Vagina (tissue), 2 donors: ENCODE measurements at regions not wholly inside any gene's neighbourhood (a gene's known extent, or its start where the extent isn't known, plus 50 kb on each side); places are given as distances from the start of the nearest gene placed in this dataset.

ENCODE experiments used
- DNase-seq, 2 donors: peaks; one replicate each; pipeline ENCODE4 v3.0.0-alpha.2; 2017; ENCODE audit errors: extremely low spot score in 2 of 2
- H3K27ac ChIP-seq: fragments of 200-600 bp; sonication (generic); one replicate; pipeline ENCODE4 v1.5.1; 2019
- H3K27me3 ChIP-seq: fragments of 200-600 bp; sonication (generic); one replicate; pipeline ENCODE4 v1.5.1; 2019
- H3K36me3 ChIP-seq, 2 donors: fragments of 200-600 bp; sonication (generic); one replicate each; pipeline ENCODE4 v1.5.1; 2017 to 2019
- H3K4me1 ChIP-seq: fragments of 200-600 bp; sonication (generic); one replicate; pipeline ENCODE4 v1.5.1; 2019
- H3K4me3 ChIP-seq, 2 donors: fragments of 200-600 bp; sonication (generic); 1 replicate in 1 of 2; 2 replicates in 1 of 2; pipeline ENCODE4 v1.5.1; 2016 to 2019
- H3K9me3 ChIP-seq: fragments of 200-600 bp; sonication (generic); one replicate; pipeline ENCODE4 v1.5.1; 2019
- POLR2A ChIP-seq, 2 donors: fragments of 450-650 bp; IDR thresholded peaks; one replicate each; pipeline ENCODE4 v1.6.1; 2017; ENCODE audit warnings: antibody characterized with exemption in 2 of 2, mild to moderate bottlenecking in 2 of 2, moderate library complexity in 2 of 2
- POLR2AphosphoS5 ChIP-seq, 2 donors: sonication (generic); formaldehyde crosslinking; IDR thresholded peaks; one replicate each; pipeline ENCODE4 v1.9.0; 2017; ENCODE audit warnings: antibody characterized with exemption in 2 of 2, mild to moderate bottlenecking in 2 of 2, low read depth in 1 of 2; ENCODE audit not compliant: insufficient read depth in 1 of 2
- intact Hi-C: fragments of 100-400 bp; cut with DNase I; formaldehyde crosslinking; loops from one replicate; pipeline ENCODE4 v1.15.1; 2023
- TF ChIP-seq, protein P1 (sequence below), 3 experiments: fragments of 450-650 bp in 2 of 3; fragments of 200-600 bp in 1 of 3; sonication (generic) in 1 of 3; IDR thresholded peaks; one replicate each; pipeline ENCODE4 v1.5.1; 2017 to 2019; ENCODE audit warnings: antibody characterized with exemption in 3 of 3, mild to moderate bottlenecking in 2 of 3, moderate library complexity in 2 of 3

DNA sequence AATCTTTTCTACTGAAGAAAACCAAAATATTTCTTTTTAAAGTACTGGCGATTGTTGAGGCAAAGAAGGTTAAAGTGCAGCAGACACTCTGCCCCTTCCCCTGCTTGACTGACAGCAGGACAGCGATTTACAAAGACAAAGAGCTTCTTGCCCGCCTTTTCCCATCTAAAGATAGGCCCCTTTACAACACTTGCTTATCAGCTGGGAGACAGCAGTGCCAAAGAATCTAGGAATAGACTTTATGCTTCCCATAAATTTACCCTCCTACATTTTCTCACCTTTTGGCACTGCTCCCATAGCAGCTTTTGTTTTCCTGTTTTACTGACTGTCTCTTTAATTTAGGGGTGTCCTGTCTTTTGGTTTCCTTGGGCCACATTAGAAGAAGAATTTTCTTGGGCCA lies 824.1 kb downstream of the CCSER2 start:
- TF ChIP-seq POLR2A (IDR thresholded peaks at IDR 0.05) (no peak), POLR2AphosphoS5 (IDR thresholded peaks at IDR 0.05; ENCODE audit: insufficient read depth in 1 of 2, low read depth in 1 of 2) (no peak)
- TF ChIP-seq, protein P1, sequence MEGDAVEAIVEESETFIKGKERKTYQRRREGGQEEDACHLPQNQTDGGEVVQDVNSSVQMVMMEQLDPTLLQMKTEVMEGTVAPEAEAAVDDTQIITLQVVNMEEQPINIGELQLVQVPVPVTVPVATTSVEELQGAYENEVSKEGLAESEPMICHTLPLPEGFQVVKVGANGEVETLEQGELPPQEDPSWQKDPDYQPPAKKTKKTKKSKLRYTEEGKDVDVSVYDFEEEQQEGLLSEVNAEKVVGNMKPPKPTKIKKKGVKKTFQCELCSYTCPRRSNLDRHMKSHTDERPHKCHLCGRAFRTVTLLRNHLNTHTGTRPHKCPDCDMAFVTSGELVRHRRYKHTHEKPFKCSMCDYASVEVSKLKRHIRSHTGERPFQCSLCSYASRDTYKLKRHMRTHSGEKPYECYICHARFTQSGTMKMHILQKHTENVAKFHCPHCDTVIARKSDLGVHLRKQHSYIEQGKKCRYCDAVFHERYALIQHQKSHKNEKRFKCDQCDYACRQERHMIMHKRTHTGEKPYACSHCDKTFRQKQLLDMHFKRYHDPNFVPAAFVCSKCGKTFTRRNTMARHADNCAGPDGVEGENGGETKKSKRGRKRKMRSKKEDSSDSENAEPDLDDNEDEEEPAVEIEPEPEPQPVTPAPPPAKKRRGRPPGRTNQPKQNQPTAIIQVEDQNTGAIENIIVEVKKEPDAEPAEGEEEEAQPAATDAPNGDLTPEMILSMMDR (IDR thresholded peaks at IDR 0.05): no peak
- no peaks in the 10 kb centered on the region for H3K36me3 ChIP-seq
- H3K9me3 ChIP-seq: no peaks in the 10 kb centered on the region
- H3K27ac ChIP-seq: no peak overlapping the region
- no peak overlapping the region for H3K4me3 ChIP-seq
- H3K27me3 ChIP-seq: no peaks in the 10 kb centered on the region
- intact Hi-C loops: no loop called here
- no peaks in the 10 kb centered on the region for H3K4me1 ChIP-seq
- DNase-seq: no peak

DNA sequence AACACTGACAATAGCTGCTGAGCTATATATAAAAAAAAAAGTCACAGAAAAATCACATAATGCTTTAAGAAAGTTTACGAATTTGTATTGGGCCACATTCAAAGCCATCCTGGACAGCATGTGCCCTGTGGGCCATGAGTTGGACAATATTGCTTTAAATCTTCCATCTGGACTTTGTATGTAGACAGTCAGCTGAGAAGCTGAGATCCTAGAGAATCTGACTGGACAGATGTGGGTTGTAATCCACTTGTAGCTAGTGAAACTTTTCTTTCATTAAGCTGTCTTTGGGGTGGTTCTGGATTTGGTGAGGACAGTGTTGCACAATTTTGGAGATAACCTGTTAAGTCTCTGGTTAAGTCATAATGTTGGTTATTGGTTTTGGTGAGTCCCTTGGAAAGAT lies 824.5 kb downstream of the CCSER2 start:
- H3K27me3 ChIP-seq: no peaks in the 10 kb centered on the region
- intact Hi-C loops: no loop called here
- no peak overlapping the region for H3K27ac ChIP-seq
- no peaks in the 10 kb centered on the region for H3K4me1 ChIP-seq
- H3K4me3 ChIP-seq: no peak overlapping the region
- TF ChIP-seq, protein P1 (IDR thresholded peaks at IDR 0.05): no peak
- no peak for TF ChIP-seq POLR2AphosphoS5 (IDR thresholded peaks at IDR 0.05; ENCODE audit: insufficient read depth in 1 of 2, low read depth in 1 of 2)
- no peak for TF ChIP-seq POLR2A (IDR thresholded peaks at IDR 0.05)
- DNase-seq: no peak
- no peaks in the 10 kb centered on the region for H3K9me3 ChIP-seq
- H3K36me3 ChIP-seq: no peaks in the 10 kb centered on the region

DNA sequence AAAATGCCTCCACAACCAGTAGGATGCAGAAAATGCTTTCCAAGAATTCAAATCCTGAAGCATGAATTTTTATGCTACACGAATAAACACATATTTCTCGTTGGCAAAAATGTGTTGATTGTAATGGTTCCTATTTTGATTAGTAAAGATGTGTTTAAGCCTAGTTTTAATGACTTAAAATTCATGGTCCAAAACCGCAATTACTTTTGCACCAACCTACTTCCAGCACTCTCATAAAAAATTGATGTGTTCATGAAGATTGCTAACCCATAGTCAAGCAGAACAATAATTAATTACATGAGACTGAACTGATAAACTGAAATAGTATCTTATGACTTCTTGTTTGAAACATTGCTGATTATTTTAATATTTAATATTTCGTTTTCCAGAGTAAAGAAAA lies 828.8 kb downstream of the CCSER2 start:
- no peaks in the 10 kb centered on the region for H3K9me3 ChIP-seq
- H3K4me1 ChIP-seq: no peaks in the 10 kb centered on the region
- no peak overlapping the region for H3K4me3 ChIP-seq
- intact Hi-C loops: no loop called here
- DNase-seq: no peak
- H3K36me3 ChIP-seq: no peaks in the 10 kb centered on the region
- no peak for TF ChIP-seq POLR2AphosphoS5 (IDR thresholded peaks at IDR 0.05; ENCODE audit: insufficient read depth in 1 of 2, low read depth in 1 of 2)
- TF ChIP-seq POLR2A (IDR thresholded peaks at IDR 0.05): no peak
- TF ChIP-seq, protein P1 (IDR thresholded peaks at IDR 0.05): no peak
- no peak overlapping the region for H3K27ac ChIP-seq
- no peaks in the 10 kb centered on the region for H3K27me3 ChIP-seq

DNA sequence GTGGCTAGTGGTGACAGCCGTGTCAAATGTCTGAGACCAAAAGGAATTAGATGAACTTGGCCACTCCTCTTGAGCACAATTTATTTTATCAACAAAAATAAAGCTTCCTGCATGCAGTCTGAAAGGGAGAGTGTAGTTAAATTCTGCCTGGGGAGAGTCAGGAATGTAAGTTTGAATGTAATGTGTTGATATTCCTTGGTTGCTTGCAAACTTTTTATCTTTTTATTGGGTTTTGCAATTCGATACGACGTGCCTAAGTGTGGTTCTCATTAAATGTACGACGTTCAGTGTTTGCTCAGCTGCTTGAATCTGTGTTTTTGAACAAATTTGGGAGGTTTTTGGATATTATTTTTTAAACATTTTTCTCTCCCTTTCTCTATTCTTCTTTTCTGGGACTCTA lies 839.9 kb downstream of the CCSER2 start:
- Histone ChIP-seq H3K27me3 (no peaks in the 10 kb centered on the region), H3K9me3 (no peaks in the 10 kb centered on the region), H3K27ac (no peak overlapping the region), H3K36me3 (no peaks in the 10 kb centered on the region), H3K4me1 (no peaks in the 10 kb centered on the region), H3K4me3 (no peak overlapping the region)
- intact Hi-C loops: no loop called here
- no peak for DNase-seq
- TF ChIP-seq, protein P1 (IDR thresholded peaks at IDR 0.05): no peak
- no peak for TF ChIP-seq POLR2AphosphoS5 (IDR thresholded peaks at IDR 0.05; ENCODE audit: insufficient read depth in 1 of 2, low read depth in 1 of 2)
- no peak for TF ChIP-seq POLR2A (IDR thresholded peaks at IDR 0.05)

DNA sequence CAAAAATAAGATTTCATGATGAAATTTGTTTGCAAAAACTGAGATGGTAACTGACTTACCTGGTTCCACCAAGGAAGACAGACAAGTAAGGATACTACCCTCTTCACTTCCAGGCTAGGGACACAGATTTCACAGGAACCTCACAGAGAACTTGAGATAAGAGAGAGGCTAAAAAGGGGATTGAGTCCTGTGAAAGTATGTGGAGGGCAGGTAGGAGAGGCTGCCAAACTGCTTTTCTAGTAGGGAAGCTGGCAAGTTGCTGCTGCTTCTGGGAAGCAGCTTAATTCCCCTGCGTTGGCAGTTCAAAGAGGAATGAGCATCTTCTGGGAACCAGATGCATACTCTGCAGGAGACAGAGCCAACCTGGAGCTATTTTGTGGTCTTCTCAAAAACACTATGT lies 841.6 kb downstream of the CCSER2 start:
- H3K36me3 ChIP-seq: no peaks in the 10 kb centered on the region
- DNase-seq: no peak
- intact Hi-C loops: no loop called here
- H3K4me3 ChIP-seq: no peak overlapping the region
- H3K27ac ChIP-seq: no peak overlapping the region
- no peaks in the 10 kb centered on the region for H3K4me1 ChIP-seq
- no peaks in the 10 kb centered on the region for H3K27me3 ChIP-seq
- no peaks in the 10 kb centered on the region for H3K9me3 ChIP-seq
- TF ChIP-seq, protein P1 (IDR thresholded peaks at IDR 0.05): no peak
- TF ChIP-seq POLR2AphosphoS5 (IDR thresholded peaks at IDR 0.05; ENCODE audit: insufficient read depth in 1 of 2, low read depth in 1 of 2) (no peak), POLR2A (IDR thresholded peaks at IDR 0.05) (no peak)
